ENCODE measurements at regions not wholly inside any gene's neighbourhood (a gene's known extent, or its start where the extent isn't known, plus 50 kb on each side); places are given as distances from the start of the nearest gene placed in this dataset.

GRCh38 chr7:57328457-57328856 is 121.5 kb upstream of the ZNF716 start:
- no peak for DNase-seq
- Histone ChIP-seq H3K27ac (ENCODE audit: low read depth in 2 of 2, low read length in 1 of 2) (no peak overlapping the region), H3K9me2 (no peaks in the 10 kb centered on the region), H3K27me3 (ENCODE audit: insufficient read depth) (no peaks in the 10 kb centered on the region), H4K20me1 (ENCODE audit: insufficient read depth) (no peaks in the 10 kb centered on the region), H2AFZ (ENCODE audit: low read depth) (no peak overlapping the region), H3K4me3 (ENCODE audit: low read depth in 2 of 2, low read length in 1 of 2) (no peak overlapping the region), H3K79me2 (ENCODE audit: insufficient read depth) (no peaks in the 10 kb centered on the region), H3K9me3 (no peaks in the 10 kb centered on the region), H3K9ac (no peak overlapping the region), H3F3A (replicated peaks; ENCODE audit: insufficient read depth) (no peaks in the 10 kb centered on the region), H3K4me1 (ENCODE audit: control insufficient read depth in 1 of 2, insufficient read depth in 2 of 2, low read depth in 1 of 2, low read length in 1 of 2) (no peaks in the 10 kb centered on the region), H3K36me3 (replicated peaks in 1 of 2; ENCODE audit: control insufficient read depth in 1 of 2, insufficient read depth in 2 of 2, low read length in 1 of 2) (no peaks in the 10 kb centered on the region), H3K4me2 (no peak overlapping the region)
- ChIA-PET CTCF (no interaction called here), POLR2A (no interaction called here)
- WGBS (ENCODE audit: low lambda C conversion rate): under 1% methylated on average over 9 of the region's 11 CpGs
- no peak for TF ChIP-seq RXRA (IDR thresholded peaks at IDR 0.05; ENCODE audit: borderline replicate concordance, low read depth)
- TF ChIP-seq EP300 (IDR thresholded peaks at IDR 0.05; ENCODE audit: borderline replicate concordance in 1 of 2, low read depth in 1 of 2, low read length in 1 of 2): no peak
- no peak for TF ChIP-seq GATA2 (CRISPR knock-in tag; IDR thresholded peaks at IDR 0.05)
- TF ChIP-seq ELF1 (IDR thresholded peaks at IDR 0.05): no peak
- TF ChIP-seq SMC3 (IDR thresholded peaks at IDR 0.05; ENCODE audit: low read depth, low read length): no peak
- no peak for TF ChIP-seq MEF2A (IDR thresholded peaks at IDR 0.05; ENCODE audit: borderline replicate concordance, low read depth)
- TF ChIP-seq GABPA (IDR thresholded peaks at IDR 0.05; ENCODE audit: low read depth): no peak
- no peak for TF ChIP-seq FOXJ3 (CRISPR knock-in tag; IDR thresholded peaks at IDR 0.05)
- TF ChIP-seq CTCF (IDR thresholded peaks at IDR 0.05): no peak
- TF ChIP-seq ZBTB33 (IDR thresholded peaks at IDR 0.05; ENCODE audit: borderline replicate concordance, low read depth): no peak
- no peak for TF ChIP-seq MXI1 (IDR thresholded peaks at IDR 0.05; ENCODE audit: low read depth, low read length)
- no peak for TF ChIP-seq RCOR1 (IDR thresholded peaks at IDR 0.05; ENCODE audit: low read length)
- TF ChIP-seq RAD21 (IDR thresholded peaks at IDR 0.05; ENCODE audit: low read length): no peak
- no peak for TF ChIP-seq NFIC (IDR thresholded peaks at IDR 0.05; ENCODE audit: borderline replicate concordance)
- TF ChIP-seq PBX3 (IDR thresholded peaks at IDR 0.05): no peak
- no peak for TF ChIP-seq IRF3 (IDR thresholded peaks at IDR 0.05; ENCODE audit: low read depth, low read length)
- TF ChIP-seq SIN3A (IDR thresholded peaks at IDR 0.05; ENCODE audit: borderline replicate concordance, low read depth, low read length): no peak
